ENCODE measurements at regions not wholly inside any gene's neighbourhood (a gene's known extent, or its start where the extent isn't known, plus 50 kb on each side); places are given as distances from the start of the nearest gene placed in this dataset.

GRCh38 chr5:61790678-61791077 is 458.6 kb downstream of the ZSWIM6 start:
- no peak for DNase-seq (ENCODE audit: low spot score)

GRCh38 chr5:61796773-61797172 is 464.7 kb downstream of the ZSWIM6 start:
- peak; percentile 8 for DNase-seq (ENCODE audit: low spot score)

GRCh38 chr5:61800450-61800849 is 468.4 kb downstream of the ZSWIM6 start:
- no peak for DNase-seq (ENCODE audit: low spot score)

GRCh38 chr5:61801174-61801573 is 469.1 kb downstream of the ZSWIM6 start:
- DNase-seq (ENCODE audit: low spot score), result no peak

- no peak for DNase-seq (ENCODE audit: low spot score)
Measured at GRCh38 chr5:61802456-61802855, 470.4 kb downstream of the ZSWIM6 start.

GRCh38 chr5:61805101-61805500 is 473.0 kb downstream of the ZSWIM6 start:
- DNase-seq (ENCODE audit: low spot score), result peak; percentile 38

GRCh38 chr5:61806491-61807020 is 474.5 kb downstream of the ZSWIM6 start:
- no peak for DNase-seq (ENCODE audit: low spot score)

- DNase-seq (ENCODE audit: low spot score), result no peak
Measured at GRCh38 chr5:61808091-61808490, 476.0 kb downstream of the ZSWIM6 start.

GRCh38 chr5:61808909-61809308 is 476.9 kb downstream of the ZSWIM6 start:
- no peak for DNase-seq (ENCODE audit: low spot score)

- no peak for DNase-seq (ENCODE audit: low spot score)
Measured at GRCh38 chr5:61809651-61810050, 477.6 kb downstream of the ZSWIM6 start.

GRCh38 chr5:61811052-61811451 is 479.0 kb downstream of the ZSWIM6 start:
- DNase-seq (ENCODE audit: low spot score), result no peak

GRCh38 chr5:61813361-61813760 is 481.3 kb downstream of the ZSWIM6 start:
- DNase-seq (ENCODE audit: low spot score), result no peak

GRCh38 chr5:61815339-61815738 is 483.3 kb downstream of the ZSWIM6 start:
- DNase-seq (ENCODE audit: low spot score), result no peak

- DNase-seq (ENCODE audit: low spot score), result no peak
Measured at GRCh38 chr5:61816146-61816545, 484.1 kb downstream of the ZSWIM6 start.

- no peak for DNase-seq (ENCODE audit: low spot score)
Measured at GRCh38 chr5:61816585-61817450, 484.8 kb downstream of the ZSWIM6 start.

- DNase-seq (ENCODE audit: low spot score), result peak; percentile 15
Measured at GRCh38 chr5:61817472-61818326, 485.6 kb downstream of the ZSWIM6 start.

GRCh38 chr5:61820836-61821235 is 485.2 kb upstream of the KIF2A start:
- no peak for DNase-seq (ENCODE audit: low spot score)

- DNase-seq (ENCODE audit: low spot score), result no peak
Measured at GRCh38 chr5:61821561-61821960, 484.4 kb upstream of the KIF2A start.

- no peak for DNase-seq (ENCODE audit: low spot score)
Measured at GRCh38 chr5:61822584-61822983, 483.4 kb upstream of the KIF2A start.

- no peak for DNase-seq (ENCODE audit: low spot score)
Measured at GRCh38 chr5:61823065-61823464, 482.9 kb upstream of the KIF2A start.

GRCh38 chr5:61823781-61824180 is 482.2 kb upstream of the KIF2A start:
- no peak for DNase-seq (ENCODE audit: low spot score)

- no peak for DNase-seq (ENCODE audit: low spot score)
Measured at GRCh38 chr5:61824396-61824795, 481.6 kb upstream of the KIF2A start.

- no peak for DNase-seq (ENCODE audit: low spot score)
Measured at GRCh38 chr5:61827445-61827975, 478.5 kb upstream of the KIF2A start.
